ENCODE measurements at regions not wholly inside any gene's neighbourhood (a gene's known extent, or its start where the extent isn't known, plus 50 kb on each side); places are given as distances from the start of the nearest gene placed in this dataset.

DNA sequence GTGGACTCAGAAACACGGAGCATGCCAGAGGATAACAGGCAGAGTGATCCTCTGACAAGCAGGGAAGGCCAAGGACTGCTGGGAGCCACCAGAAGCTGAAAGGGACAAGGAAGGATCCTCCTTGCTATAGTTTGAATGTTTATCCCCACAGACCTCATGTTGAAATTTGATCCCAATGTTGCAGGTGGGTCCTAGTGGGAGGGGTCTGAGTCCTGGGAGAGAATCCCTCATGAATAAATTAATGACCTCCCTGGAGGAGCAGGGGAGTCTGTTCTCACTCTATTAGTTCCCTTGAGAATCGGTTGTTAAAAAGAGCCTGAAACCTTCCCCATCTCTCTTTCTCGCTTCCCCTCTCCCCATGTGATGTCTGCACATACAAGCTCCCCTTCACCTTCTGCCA, 124.4 kb downstream of the FBXO15 start:
- DNase-seq (ENCODE audit: low read depth) = no peak

- DNase-seq (ENCODE audit: low read depth) = no peak
Measured at GRCh38 chr18:74019864-74020263, 127.8 kb downstream of the FBXO15 start.

GRCh38 chr18:74013955-74014354, 133.7 kb downstream of the FBXO15 start:
- DNase-seq (ENCODE audit: low read depth) = no peak

DNA sequence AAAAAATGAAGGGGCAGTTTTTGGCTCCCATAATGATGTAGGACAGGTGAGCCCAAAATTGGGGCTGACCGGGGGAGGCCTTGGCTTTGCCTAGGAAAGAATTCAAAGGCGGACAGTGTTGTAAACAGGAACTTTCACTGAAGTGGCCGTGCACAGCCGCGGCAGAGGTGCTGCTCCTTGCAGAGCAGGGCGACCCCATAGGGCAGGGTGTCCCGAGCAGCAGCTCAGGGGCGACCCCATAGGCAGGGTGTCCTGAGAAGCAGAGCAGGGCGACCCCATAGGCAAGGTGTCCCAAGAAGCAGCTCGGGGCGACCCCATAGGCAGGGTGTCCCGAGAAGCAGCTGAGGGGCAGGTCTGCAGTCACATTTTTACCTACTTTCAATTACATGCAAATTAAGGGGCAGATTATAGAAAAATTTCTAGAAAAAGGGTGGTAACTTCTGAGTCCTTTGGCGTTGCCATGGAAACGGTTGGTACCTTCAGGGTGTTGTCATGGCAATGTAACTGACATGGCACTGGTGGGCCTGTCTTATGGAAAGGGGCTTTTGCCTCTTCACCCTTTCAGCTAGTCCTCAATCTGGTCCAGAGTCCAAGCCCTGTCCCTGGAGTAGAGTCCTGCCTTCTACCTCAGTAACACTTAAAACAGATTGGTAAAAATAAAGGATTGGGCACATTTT, 134.5 kb downstream of the FBXO15 start:
- DNase-seq (ENCODE audit: low read depth) = no peak

DNA sequence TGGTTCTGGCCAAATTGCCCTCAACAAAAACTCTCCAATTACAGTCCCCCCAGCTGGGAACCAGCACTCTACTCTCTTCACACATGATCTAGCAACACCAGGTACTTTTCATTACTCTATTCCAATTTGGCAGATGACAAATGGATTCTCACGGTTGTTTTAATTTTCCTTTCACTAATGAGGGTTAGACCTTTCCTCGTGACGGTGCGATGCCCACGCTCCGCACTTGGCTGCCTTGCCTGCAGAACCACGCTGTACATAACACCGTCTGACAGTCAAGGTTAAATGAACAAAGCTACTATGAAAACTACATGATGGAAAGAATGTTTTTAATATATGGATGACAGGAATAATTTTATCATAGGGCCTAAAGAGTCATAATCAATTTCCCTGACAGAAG, 141.5 kb downstream of the FBXO15 start:
- no peak for DNase-seq (ENCODE audit: low read depth)

DNA sequence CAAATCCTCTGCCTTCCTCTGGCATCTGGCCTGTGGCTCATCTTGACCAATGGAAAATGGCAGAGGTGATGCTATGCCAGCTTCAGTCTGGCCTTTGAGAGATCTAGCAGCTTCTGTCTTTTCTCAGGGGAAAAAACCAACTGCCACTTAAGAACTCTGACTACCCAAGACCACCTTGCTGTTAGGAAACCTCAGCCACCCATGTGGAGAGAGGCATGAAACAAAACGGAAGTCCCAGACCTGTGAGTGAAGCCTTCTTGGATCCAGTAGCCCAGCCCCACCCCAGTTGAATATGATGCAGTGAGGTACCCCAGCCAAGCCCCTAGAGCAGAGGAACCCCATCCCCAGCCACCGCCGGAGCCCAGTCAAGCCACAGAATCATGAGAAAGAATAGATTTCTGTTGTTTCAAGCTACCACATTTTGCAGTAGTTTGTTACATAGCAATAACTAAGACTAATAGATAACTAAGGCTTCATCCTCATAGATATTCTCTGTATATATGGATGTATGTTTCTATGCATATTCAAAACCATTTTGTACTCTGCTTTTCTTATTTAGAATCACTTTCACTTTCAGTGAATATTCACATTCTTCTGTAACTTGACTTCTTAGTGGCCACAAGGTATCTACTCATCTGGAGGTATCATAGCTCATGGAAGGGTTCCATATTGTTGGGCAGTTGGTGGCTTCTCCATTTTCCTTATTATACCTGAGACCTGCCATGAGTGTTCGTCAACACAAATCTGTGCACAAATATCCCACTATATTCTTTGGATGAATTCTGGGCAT, 142.1 kb downstream of the FBXO15 start:
- DNase-seq (ENCODE audit: low read depth) = no peak

DNA sequence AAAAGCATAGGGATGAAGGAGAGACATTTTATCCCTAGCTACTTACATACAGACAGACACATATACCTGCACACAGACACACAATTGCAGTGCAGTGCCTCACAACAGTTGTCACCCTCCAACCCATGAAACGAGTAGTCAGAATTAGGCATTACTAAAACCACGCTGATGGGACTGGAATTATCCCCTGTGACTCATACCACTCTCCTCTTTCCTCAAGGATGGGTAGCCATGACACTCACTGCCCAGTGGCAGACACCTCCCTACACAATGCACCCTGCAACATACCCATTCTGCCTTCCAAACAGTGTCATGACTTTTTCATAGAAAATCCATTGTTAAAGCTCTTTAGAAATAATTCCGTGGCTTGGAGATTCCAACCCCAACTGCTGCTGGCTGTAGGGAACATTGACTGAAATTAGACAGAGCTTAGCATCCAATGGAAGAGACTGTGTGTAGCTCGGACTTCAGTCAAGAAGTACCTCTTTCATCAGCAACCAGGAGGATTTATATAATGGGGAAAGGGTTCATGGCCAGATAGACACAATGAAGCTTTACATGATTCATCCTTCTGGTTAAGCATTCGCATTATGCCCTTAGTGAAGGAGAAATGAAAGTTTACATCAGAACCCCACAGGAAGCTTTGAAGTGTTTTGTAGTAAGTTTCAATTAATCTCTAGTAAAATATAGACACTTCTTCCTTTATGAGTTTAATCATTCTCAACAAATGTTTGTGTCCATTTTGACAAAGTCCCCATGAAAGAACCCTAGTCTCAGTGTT, 155.2 kb downstream of the FBXO15 start:
- DNase-seq (ENCODE audit: low read depth) = no peak

- DNase-seq (ENCODE audit: low read depth) = no peak
Measured at GRCh38 chr18:73991570-73991969, 156.1 kb downstream of the FBXO15 start.

GRCh38 chr18:73990258-73990657, 157.4 kb downstream of the FBXO15 start:
- no peak for DNase-seq (ENCODE audit: low read depth)

- DNase-seq (ENCODE audit: low read depth) = no peak
Measured at GRCh38 chr18:73987247-73987980, 160.2 kb downstream of the FBXO15 start.

GRCh38 chr18:73986711-73987110, 160.9 kb downstream of the FBXO15 start:
- no peak for DNase-seq (ENCODE audit: low read depth)

GRCh38 chr18:73985855-73986625, 161.6 kb downstream of the FBXO15 start:
- DNase-seq (ENCODE audit: low read depth) = no peak

DNA sequence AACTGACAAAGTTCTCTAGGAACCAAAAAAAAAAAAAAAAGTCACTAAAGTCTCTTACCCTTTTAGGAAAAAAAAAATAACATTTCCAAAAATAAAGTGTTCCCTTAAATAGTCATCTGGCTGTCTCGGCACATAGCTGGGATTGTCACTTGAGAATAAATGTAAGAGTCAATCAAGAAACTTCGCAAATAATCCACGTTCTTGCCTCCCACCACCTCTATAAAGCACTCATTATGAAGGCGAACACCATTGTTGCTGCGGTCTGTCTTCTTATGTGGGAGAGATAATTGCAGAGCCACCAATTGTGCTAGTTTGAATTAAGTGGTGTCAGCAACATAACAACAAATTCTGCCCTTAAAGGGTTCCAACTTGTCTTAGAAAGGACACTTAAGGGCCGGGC, 163.7 kb downstream of the FBXO15 start:
- no peak for DNase-seq (ENCODE audit: low read depth)

DNA sequence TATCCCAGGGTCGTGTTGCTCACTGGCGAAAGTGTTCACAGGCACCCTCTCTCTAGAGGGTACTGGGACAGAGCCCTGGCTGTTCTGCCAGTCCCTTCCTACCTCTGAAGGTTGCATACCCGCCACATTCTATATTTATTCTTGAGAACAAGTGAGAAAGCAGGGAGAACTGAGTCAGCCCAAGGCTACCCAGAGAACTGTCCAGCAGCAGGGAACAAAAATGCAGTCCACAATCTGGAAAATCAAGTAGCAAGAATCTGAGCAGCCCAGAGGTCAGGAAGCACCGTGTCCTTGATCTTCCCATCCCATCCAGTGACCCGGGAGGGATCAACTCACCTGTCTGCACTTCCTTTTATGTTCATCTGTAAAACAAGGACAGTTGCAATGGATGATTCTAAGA, 164.1 kb downstream of the FBXO15 start:
- no peak for DNase-seq (ENCODE audit: low read depth)

GRCh38 chr18:73981796-73982195, 165.8 kb downstream of the FBXO15 start:
- no peak for DNase-seq (ENCODE audit: low read depth)

GRCh38 chr18:73980289-73980979, 167.2 kb downstream of the FBXO15 start:
- no peak for DNase-seq (ENCODE audit: low read depth)

GRCh38 chr18:73979742-73980141, 167.9 kb downstream of the FBXO15 start:
- DNase-seq (ENCODE audit: low read depth) = no peak

- no peak for DNase-seq (ENCODE audit: low read depth)
Measured at GRCh38 chr18:73976433-73976832, 171.2 kb downstream of the FBXO15 start.

- no peak for DNase-seq (ENCODE audit: low read depth)
Measured at GRCh38 chr18:73975266-73975665, 172.4 kb downstream of the FBXO15 start.

DNA sequence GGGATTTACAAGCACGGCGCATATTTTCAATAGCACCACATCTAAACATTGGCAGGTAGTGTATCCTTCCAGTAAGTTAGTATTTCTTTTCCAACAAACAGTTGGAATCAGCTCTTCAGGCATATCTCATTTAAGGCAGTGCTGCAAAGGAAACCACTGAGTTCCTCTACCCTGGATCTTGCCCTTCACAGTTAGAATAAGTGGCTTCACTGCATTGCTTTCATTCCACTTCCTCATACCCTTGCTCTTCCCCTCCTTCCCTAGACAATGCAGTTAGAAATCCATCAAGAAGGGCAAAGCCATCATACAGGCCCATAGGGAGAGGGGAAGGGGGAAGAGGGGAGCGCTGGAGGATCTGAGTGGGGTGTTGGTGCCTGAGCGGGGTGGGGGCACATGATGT, 173.7 kb downstream of the FBXO15 start:
- DNase-seq (ENCODE audit: low read depth) = no peak

- DNase-seq (ENCODE audit: low read depth) = no peak
Measured at GRCh38 chr18:73966954-73967353, 180.7 kb downstream of the FBXO15 start.
